ENCODE measurements at regions not wholly inside any gene's neighbourhood (a gene's known extent, or its start where the extent isn't known, plus 50 kb on each side); places are given as distances from the start of the nearest gene placed in this dataset.

GRCh38 chrX:138011468-138011867, 445.5 kb downstream of the ZIC3 start:
- no peak overlapping the region for H3K4me3 ChIP-seq (replicated peaks in 1 of 3; ENCODE audit: insufficient read depth in 1 of 3, low read depth in 2 of 3, low read length in 3 of 3)
- intact Hi-C loops (cut with micrococcal nuclease; ENCODE audit: unreplicated experiment) (no loop called here), in situ Hi-C loops (cut with HindIII; ENCODE audit: extremely low pct_ligation_motif_present, low pct_unique_long_range_greater_than_20kb) (no loop called here)
- H3K4me1 ChIP-seq (ENCODE audit: insufficient read depth, low read length) = no peaks in the 10 kb centered on the region
- H3K79me2 ChIP-seq (ENCODE audit: insufficient read depth, low read length) = no peaks in the 10 kb centered on the region
- no peak overlapping the region for H3K9ac ChIP-seq (ENCODE audit: insufficient read depth, low read depth, low read length)
- no peak overlapping the region for H3K27ac ChIP-seq (ENCODE audit: extremely low read length, insufficient read depth, low read length)
- H3K9me3 ChIP-seq (ENCODE audit: low read length) = no peaks in the 10 kb centered on the region
- ChIA-PET CTCF (ENCODE audit: low intra/inter-chr PET ratio, low total read pairs) (no interaction called here), POLR2A (no interaction called here)
- no peak for DNase-seq (ENCODE audit: low spot score)
- ATAC-seq = no peak
- no peaks in the 10 kb centered on the region for H4K20me1 ChIP-seq (ENCODE audit: insufficient read depth, low read length)
- H3K27me3 ChIP-seq (ENCODE audit: control insufficient read depth in 1 of 2, insufficient read depth in 2 of 2, low read length in 2 of 2) = no peaks in the 10 kb centered on the region
- BruUV-seq (replicated peaks) = no TSS peak
- H3K36me3 ChIP-seq (replicated peaks in 1 of 2; ENCODE audit: control insufficient read depth in 1 of 2, insufficient read depth in 2 of 2, low read length in 2 of 2) = no peaks in the 10 kb centered on the region
- WGBS (ENCODE audit: low lambda C conversion rate) = 100% methylated on average over 1 of the region's 2 CpGs
- TF ChIP-seq ZNF510 (CRISPR knock-in tag; IDR thresholded peaks at IDR 0.05; ENCODE audit: low read depth) = no peak
- no peak for TF ChIP-seq PRDM10 (CRISPR knock-in tag; IDR thresholded peaks at IDR 0.05; ENCODE audit: low read depth)
- no peak for TF ChIP-seq NFKBIZ (CRISPR knock-in tag; IDR thresholded peaks at IDR 0.05)
- no peak for TF ChIP-seq FOXO4 (CRISPR knock-in tag; conservative IDR thresholded peaks at IDR 0.05)
- TF ChIP-seq TEAD2 (CRISPR knock-in tag; IDR thresholded peaks at IDR 0.05) = no peak
- TF ChIP-seq TAF1 (CRISPR knock-in tag; IDR thresholded peaks at IDR 0.05) = no peak
- TF ChIP-seq TFE3 (CRISPR knock-in tag; IDR thresholded peaks at IDR 0.05) = no peak
- TF ChIP-seq ZBTB42 (CRISPR knock-in tag; IDR thresholded peaks at IDR 0.05) = no peak
- TF ChIP-seq POLR2G (IDR thresholded peaks at IDR 0.05; ENCODE audit: low read depth, low read length) = no peak
- TF ChIP-seq SIN3B (IDR thresholded peaks at IDR 0.05; ENCODE audit: low read length) = no peak
- no peak for TF ChIP-seq CEBPB (IDR thresholded peaks at IDR 0.05; ENCODE audit: borderline replicate concordance, low read depth, low read length)
- no peak for TF ChIP-seq ZNF331 (CRISPR knock-in tag; IDR thresholded peaks at IDR 0.05)
- no peak for TF ChIP-seq PHF21A (CRISPR knock-in tag; IDR thresholded peaks at IDR 0.05)
- no peak for TF ChIP-seq ZNF18 (CRISPR knock-in tag; IDR thresholded peaks at IDR 0.05; ENCODE audit: insufficient replicate concordance)
- no peak for TF ChIP-seq ZEB1 (IDR thresholded peaks at IDR 0.05; ENCODE audit: insufficient replicate concordance, low read depth)
- no peak for TF ChIP-seq MLLT10 (CRISPR knock-in tag; IDR thresholded peaks at IDR 0.05)
- no peak for TF ChIP-seq ZC3H4 (CRISPR knock-in tag; IDR thresholded peaks at IDR 0.05; ENCODE audit: borderline replicate concordance)
- no peak for TF ChIP-seq AGO1 (IDR thresholded peaks at IDR 0.05; ENCODE audit: low read depth, low read length, poor library complexity, severe bottlenecking)
- no peak for TF ChIP-seq ZNF143 (CRISPR knock-in tag; IDR thresholded peaks at IDR 0.05)
- no peak for TF ChIP-seq RAD21 (CRISPR knock-in tag; IDR thresholded peaks at IDR 0.05)
- no peak overlapping the region for H3K4me2 ChIP-seq (ENCODE audit: low read depth, low read length)
- no peak overlapping the region for H2AFZ ChIP-seq (ENCODE audit: low read length)
- FAIRE-seq = no peak
